HepG2 (cell line): ENCODE measurements at regions not wholly inside any gene's neighbourhood (a gene's known extent, or its start where the extent isn't known, plus 50 kb on each side); places are given as distances from the start of the nearest gene placed in this dataset.

ENCODE experiments used
- ATAC-seq: fragments of 200-7000 bp; cut with Tn5 transposase; 3 replicates; pipeline ENCODE4 v1.9.1; 2020; ENCODE audit warnings: mild to moderate bottlenecking, moderate library complexity
- BruUV-seq: library from RNA; stranded (reverse); fragments of 400-500 nt; replicated peaks from 2 replicates; lab custom pipeline; 2021; lab: Mats Ljungman, UMichigan
- CTCF ChIA-PET: fragments of 300-600 bp; formaldehyde crosslinking; extraction: SDS; loops from one replicate; lab custom pipeline; 2021; ENCODE audit warnings: low total read pairs, inconsistent platforms, low intra/inter-chr PET ratio; lab: Yijun Ruan, JAX
- POLR2A ChIA-PET: fragments of 350-600 bp; sonication (Branson Sonifier 250); formaldehyde crosslinking; loops from one replicate; lab custom pipeline; 2020; ENCODE audit warnings: antibody characterized with exemption, inconsistent platforms; lab: Yijun Ruan, JAX
- DNase-seq: peaks from one replicate; pipeline ENCODE4 v3.0.0-alpha.2; 2015; ENCODE audit warnings: low spot score
- FAIRE-seq: peaks from 3 replicates; lab custom pipeline; 2011; peaks lifted over from hg19 to GRCh38; lab: Jason Lieb, UNC
- H2AFZ ChIP-seq: one replicate; pipeline ENCODE4 v1.6.1; 2011; ENCODE audit warnings: low read length, inconsistent platforms
- H3K27ac ChIP-seq: fragments of 300-600 bp; 3 replicates; pipeline ENCODE4 v1.8.0; 2011; ENCODE audit warnings: mixed run types, mild to moderate bottlenecking, mixed read lengths, low read length, inconsistent platforms; ENCODE audit not compliant: insufficient read depth; ENCODE audit errors: extremely low read length
- H3K27me3 ChIP-seq, 2 experiments: fragments of 200-600 bp in 1 of 2; 2 replicates in 1 of 2; 3 replicates in 1 of 2; pipeline versions ENCODE4 v1.6.0 to v1.8.0; 2011; ENCODE audit warnings: low read length in 2 of 2, mild to moderate bottlenecking in 2 of 2, moderate library complexity in 2 of 2, inconsistent platforms in 1 of 2; ENCODE audit not compliant: insufficient read depth in 2 of 2, control insufficient read depth in 1 of 2
- H3K36me3 ChIP-seq, 2 experiments: fragments of 200-600 bp in 1 of 2; replicated peaks in 1 of 2; 2 replicates in 1 of 2; 3 replicates in 1 of 2; pipeline versions ENCODE4 v1.5.1 to v1.8.0; 2011; ENCODE audit warnings: low read length in 2 of 2, inconsistent platforms in 1 of 2; ENCODE audit not compliant: insufficient read depth in 2 of 2, control insufficient read depth in 1 of 2
- H3K4me1 ChIP-seq: 2 replicates; pipeline ENCODE4 v1.5.1; 2012; ENCODE audit warnings: low read length, inconsistent platforms; ENCODE audit not compliant: insufficient read depth
- H3K4me2 ChIP-seq: 2 replicates; pipeline ENCODE4 v1.6.0; 2011; ENCODE audit warnings: low read depth, low read length, inconsistent platforms
- H3K4me3 ChIP-seq, 3 experiments: fragments of 200-600 bp in 1 of 3; sonication (generic), shearing (Covaris generic) in 1 of 3; replicated peaks in 1 of 3; 2 replicates each; pipeline ENCODE4 v1.5.1; 2011 to 2016; ENCODE audit warnings: low read length in 3 of 3, inconsistent platforms in 2 of 3, low read depth in 2 of 3, mild to moderate bottlenecking in 2 of 3, control low read depth in 1 of 3, mixed read lengths in 1 of 3; ENCODE audit not compliant: insufficient read depth in 1 of 3
- H3K79me2 ChIP-seq: one replicate; pipeline ENCODE4 v1.6.1; 2011; ENCODE audit warnings: low read length, inconsistent platforms; ENCODE audit not compliant: insufficient read depth
- H3K9ac ChIP-seq: 2 replicates; pipeline ENCODE4 v1.6.0; 2011; ENCODE audit warnings: mild to moderate bottlenecking, low read depth, low read length, inconsistent platforms; ENCODE audit not compliant: insufficient read depth
- H3K9me3 ChIP-seq: 2 replicates; pipeline ENCODE4 v1.5.1; 2012; ENCODE audit warnings: mild to moderate bottlenecking, low read length
- H4K20me1 ChIP-seq: 2 replicates; pipeline ENCODE4 v1.6.0; 2011; ENCODE audit warnings: inconsistent platforms, mild to moderate bottlenecking, low read length, moderate library complexity; ENCODE audit not compliant: insufficient read depth
- ARNTL ChIP-seq: sonication (generic); formaldehyde crosslinking; IDR thresholded peaks from 2 replicates; pipeline ENCODE4 v1.4.0; 2020; ENCODE audit warnings: mild to moderate bottlenecking, missing genetic modification reagents
- HNRNPK ChIP-seq: fragments of 200-400 bp; formaldehyde crosslinking; IDR thresholded peaks from 2 replicates; pipeline ENCODE4 v1.6.1; 2018; ENCODE audit warnings: low read length, low read depth, moderate library complexity, mild to moderate bottlenecking; ENCODE audit not compliant: poor library complexity, severe bottlenecking
- KAT8 ChIP-seq: IDR thresholded peaks from 2 replicates; pipeline ENCODE4 v1.6.1; 2016; ENCODE audit warnings: missing genetic modification reagents, missing compliant biosample characterization
- MXD4 ChIP-seq: IDR thresholded peaks from 2 replicates; pipeline ENCODE4 v1.6.1; 2016; ENCODE audit warnings: mild to moderate bottlenecking, missing biosample characterization, missing genetic modification reagents
- RAD21 ChIP-seq: fragments of 450-650 bp; formaldehyde crosslinking; IDR thresholded peaks from 2 replicates; pipeline ENCODE4 v1.5.0; 2020; ENCODE audit warnings: mild to moderate bottlenecking
- STAG1 ChIP-seq: sonication (generic); formaldehyde crosslinking; IDR thresholded peaks from 2 replicates; pipeline ENCODE4 v1.4.0; 2020; ENCODE audit warnings: missing genetic modification reagents
- ZNF362 ChIP-seq: sonication (generic); formaldehyde crosslinking; IDR thresholded peaks from 2 replicates; pipeline ENCODE4 v1.4.0; 2020; ENCODE audit warnings: missing genetic modification reagents, mild to moderate bottlenecking, borderline replicate concordance
- ZNF589 ChIP-seq: sonication (generic); formaldehyde crosslinking; conservative IDR thresholded peaks from 2 replicates; pipeline ENCODE4 v1.8.0; 2022; ENCODE audit warnings: mild to moderate bottlenecking, moderate library complexity, missing genetic modification reagents
- WGBS: methylation state at CpG from one replicate; pipeline ENCODE4 v1.1.6; 2017; ENCODE audit warnings: low lambda C conversion rate; 5-methylcytosine and 5-hydroxymethylcytosine counted together
- in situ Hi-C: cut with HindIII; loops from 2 replicates; pipeline ENCODE4 v1.10.0; 2017; ENCODE audit warnings: low pct_unique_long_range_greater_than_20kb; ENCODE audit not compliant: extremely low pct_ligation_motif_present
- intact Hi-C: fragments of 100-400 bp; cut with micrococcal nuclease; formaldehyde crosslinking; loops from one replicate; pipeline ENCODE4 v1.10.0; 2022; ENCODE audit not compliant: unreplicated experiment
- TF ChIP-seq, protein P1 (sequence below): sonication (generic); formaldehyde crosslinking; IDR thresholded peaks from 2 replicates; pipeline ENCODE4 v1.5.1; 2020; ENCODE audit warnings: missing genetic modification reagents, mild to moderate bottlenecking, borderline replicate concordance
- TF ChIP-seq, protein P2 (sequence below): sonication (generic); formaldehyde crosslinking; conservative IDR thresholded peaks from 2 replicates; pipeline ENCODE4 v1.8.0; 2022; ENCODE audit warnings: mild to moderate bottlenecking, moderate library complexity, missing genetic modification reagents
- TF ChIP-seq, protein P3 (sequence below): sonication (generic); formaldehyde crosslinking; IDR thresholded peaks from 2 replicates; pipeline ENCODE4 v1.5.0; 2020; ENCODE audit warnings: mild to moderate bottlenecking, missing genetic modification reagents, moderate library complexity
- TF ChIP-seq, protein P4 (sequence below): sonication (generic); formaldehyde crosslinking; IDR thresholded peaks from 2 replicates; pipeline ENCODE4 v1.8.1; 2023; ENCODE audit warnings: mild to moderate bottlenecking, inconsistent platforms, moderate library complexity, missing genetic modification reagents, borderline replicate concordance

DNA sequence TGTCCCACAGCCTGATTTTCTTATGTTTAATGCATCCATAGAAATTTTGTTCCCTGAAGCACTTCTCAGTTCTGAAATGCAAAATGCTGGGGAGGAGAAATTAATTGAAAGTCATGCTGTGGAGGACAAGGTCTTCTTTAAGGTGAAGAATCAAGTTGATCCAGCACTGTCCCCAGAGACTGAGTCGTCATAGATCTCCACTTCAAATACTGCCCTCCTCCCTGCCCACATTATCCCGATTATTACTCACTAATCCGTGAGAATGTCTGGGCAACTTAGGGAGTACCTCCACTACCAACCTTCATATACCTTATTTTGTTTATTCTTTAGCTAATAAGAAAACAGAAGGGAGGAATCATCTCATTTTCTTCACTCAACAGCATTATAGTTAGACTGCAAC is 70.0 kb upstream of the FMN2 start (continued):
- TF ChIP-seq, protein P1, sequence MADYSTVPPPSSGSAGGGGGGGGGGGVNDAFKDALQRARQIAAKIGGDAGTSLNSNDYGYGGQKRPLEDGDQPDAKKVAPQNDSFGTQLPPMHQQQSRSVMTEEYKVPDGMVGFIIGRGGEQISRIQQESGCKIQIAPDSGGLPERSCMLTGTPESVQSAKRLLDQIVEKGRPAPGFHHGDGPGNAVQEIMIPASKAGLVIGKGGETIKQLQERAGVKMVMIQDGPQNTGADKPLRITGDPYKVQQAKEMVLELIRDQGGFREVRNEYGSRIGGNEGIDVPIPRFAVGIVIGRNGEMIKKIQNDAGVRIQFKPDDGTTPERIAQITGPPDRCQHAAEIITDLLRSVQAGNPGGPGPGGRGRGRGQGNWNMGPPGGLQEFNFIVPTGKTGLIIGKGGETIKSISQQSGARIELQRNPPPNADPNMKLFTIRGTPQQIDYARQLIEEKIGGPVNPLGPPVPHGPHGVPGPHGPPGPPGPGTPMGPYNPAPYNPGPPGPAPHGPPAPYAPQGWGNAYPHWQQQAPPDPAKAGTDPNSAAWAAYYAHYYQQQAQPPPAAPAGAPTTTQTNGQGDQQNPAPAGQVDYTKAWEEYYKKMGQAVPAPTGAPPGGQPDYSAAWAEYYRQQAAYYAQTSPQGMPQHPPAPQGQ: no peak
- TF ChIP-seq ZNF589 (CRISPR knock-in tag): no peak
- no peak for TF ChIP-seq MXD4 (CRISPR knock-in tag)

DNA sequence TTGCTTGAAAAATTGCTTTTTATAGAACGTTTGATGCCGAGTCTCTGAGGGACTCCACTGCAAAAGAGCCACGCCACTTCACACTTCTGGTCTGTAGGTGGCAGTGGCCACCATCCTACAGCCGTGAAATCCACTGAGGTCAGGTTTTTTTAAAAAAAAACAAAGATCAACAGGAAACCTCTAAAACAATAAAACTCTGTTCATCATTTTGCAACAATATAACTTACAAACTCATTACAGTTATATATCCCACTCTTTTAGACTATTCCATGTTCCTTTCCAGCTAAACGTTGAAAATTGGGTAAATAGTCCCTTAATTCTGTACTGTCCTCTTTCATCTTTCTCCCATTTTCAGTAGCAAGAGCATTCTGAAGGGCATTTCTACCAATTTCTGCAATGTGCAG is 64.6 kb upstream of the FMN2 start:
- peak; percentile 43 for FAIRE-seq
- Histone ChIP-seq H4K20me1 (no peaks in the 10 kb centered on the region), H3K4me1 (no peaks in the 10 kb centered on the region), H2AFZ (no peak overlapping the region), H3K36me3 (no peaks in the 10 kb centered on the region), H3K27me3 (no peaks in the 10 kb centered on the region; a peak in 1 of 5 replicates), H3K9me3 (no peaks in the 10 kb centered on the region), H3K4me2 (no peak overlapping the region), H3K79me2 (no peaks in the 10 kb centered on the region), H3K27ac (no peak overlapping the region), H3K9ac (no peak overlapping the region), H3K4me3 (no peak overlapping the region)
- 0% methylated on average over 5 of the region's 5 CpGs for WGBS
- ChIA-PET CTCF (interaction anchor here (1.1 to 2.3 kb wide), 3 partner anchors 122 to 665 kb away, joined by 3 to 16 read pairs (median 10); no protein-coding TSS in a partner anchor), POLR2A (no interaction called here)
- in situ Hi-C loops: loop anchor here (5.0 kb wide), 1 partner anchor 125 kb away; no protein-coding TSS in a partner anchor
- BruUV-seq: no TSS peak
- intact Hi-C loops: loop anchor here (1.0 kb wide), 1 partner anchor 162 kb away; no protein-coding TSS in a partner anchor
- TF ChIP-seq RAD21 (CRISPR knock-in tag) (peak; percentile 49), ARNTL (CRISPR knock-in tag) (no peak), KAT8 (CRISPR knock-in tag) (no peak), HNRNPK (no peak), ZNF362 (CRISPR knock-in tag) (peak; percentile 88), STAG1 (CRISPR knock-in tag) (peak; percentile 77)
- TF ChIP-seq, protein P2, sequence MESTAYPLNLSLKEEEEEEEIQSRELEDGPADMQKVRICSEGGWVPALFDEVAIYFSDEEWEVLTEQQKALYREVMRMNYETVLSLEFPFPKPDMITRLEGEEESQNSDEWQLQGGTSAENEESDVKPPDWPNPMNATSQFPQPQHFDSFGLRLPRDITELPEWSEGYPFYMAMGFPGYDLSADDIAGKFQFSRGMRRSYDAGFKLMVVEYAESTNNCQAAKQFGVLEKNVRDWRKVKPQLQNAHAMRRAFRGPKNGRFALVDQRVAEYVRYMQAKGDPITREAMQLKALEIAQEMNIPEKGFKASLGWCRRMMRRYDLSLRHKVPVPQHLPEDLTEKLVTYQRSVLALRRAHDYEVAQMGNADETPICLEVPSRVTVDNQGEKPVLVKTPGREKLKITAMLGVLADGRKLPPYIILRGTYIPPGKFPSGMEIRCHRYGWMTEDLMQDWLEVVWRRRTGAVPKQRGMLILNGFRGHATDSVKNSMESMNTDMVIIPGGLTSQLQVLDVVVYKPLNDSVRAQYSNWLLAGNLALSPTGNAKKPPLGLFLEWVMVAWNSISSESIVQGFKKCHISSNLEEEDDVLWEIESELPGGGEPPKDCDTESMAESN (CRISPR knock-in tag): no peak
- TF ChIP-seq, protein P3, sequence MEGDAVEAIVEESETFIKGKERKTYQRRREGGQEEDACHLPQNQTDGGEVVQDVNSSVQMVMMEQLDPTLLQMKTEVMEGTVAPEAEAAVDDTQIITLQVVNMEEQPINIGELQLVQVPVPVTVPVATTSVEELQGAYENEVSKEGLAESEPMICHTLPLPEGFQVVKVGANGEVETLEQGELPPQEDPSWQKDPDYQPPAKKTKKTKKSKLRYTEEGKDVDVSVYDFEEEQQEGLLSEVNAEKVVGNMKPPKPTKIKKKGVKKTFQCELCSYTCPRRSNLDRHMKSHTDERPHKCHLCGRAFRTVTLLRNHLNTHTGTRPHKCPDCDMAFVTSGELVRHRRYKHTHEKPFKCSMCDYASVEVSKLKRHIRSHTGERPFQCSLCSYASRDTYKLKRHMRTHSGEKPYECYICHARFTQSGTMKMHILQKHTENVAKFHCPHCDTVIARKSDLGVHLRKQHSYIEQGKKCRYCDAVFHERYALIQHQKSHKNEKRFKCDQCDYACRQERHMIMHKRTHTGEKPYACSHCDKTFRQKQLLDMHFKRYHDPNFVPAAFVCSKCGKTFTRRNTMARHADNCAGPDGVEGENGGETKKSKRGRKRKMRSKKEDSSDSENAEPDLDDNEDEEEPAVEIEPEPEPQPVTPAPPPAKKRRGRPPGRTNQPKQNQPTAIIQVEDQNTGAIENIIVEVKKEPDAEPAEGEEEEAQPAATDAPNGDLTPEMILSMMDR (CRISPR knock-in tag): peak; percentile 74
- TF ChIP-seq, protein P4, sequence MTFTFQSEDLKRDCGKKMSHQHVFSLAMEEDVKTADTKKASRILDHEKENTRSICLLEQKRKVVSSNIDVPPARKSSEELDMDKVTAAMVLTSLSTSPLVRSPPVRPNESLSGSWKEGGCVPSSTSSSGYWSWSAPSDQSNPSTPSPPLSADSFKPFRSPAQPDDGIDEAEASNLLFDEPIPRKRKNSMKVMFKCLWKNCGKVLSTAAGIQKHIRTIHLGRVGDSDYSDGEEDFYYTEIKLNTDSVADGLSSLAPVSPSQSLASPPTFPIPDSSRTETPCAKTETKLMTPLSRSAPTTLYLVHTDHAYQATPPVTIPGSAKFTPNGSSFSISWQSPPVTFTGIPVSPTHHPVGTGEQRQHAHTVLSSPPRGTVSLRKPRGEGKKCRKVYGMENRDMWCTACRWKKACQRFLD (CRISPR knock-in tag): no peak
- peak; percentile 9 for DNase-seq
- peak; percentile 91 for ATAC-seq
